ENCODE measurements at regions not wholly inside any gene's neighbourhood (a gene's known extent, or its start where the extent isn't known, plus 50 kb on each side); places are given as distances from the start of the nearest gene placed in this dataset.

DNA sequence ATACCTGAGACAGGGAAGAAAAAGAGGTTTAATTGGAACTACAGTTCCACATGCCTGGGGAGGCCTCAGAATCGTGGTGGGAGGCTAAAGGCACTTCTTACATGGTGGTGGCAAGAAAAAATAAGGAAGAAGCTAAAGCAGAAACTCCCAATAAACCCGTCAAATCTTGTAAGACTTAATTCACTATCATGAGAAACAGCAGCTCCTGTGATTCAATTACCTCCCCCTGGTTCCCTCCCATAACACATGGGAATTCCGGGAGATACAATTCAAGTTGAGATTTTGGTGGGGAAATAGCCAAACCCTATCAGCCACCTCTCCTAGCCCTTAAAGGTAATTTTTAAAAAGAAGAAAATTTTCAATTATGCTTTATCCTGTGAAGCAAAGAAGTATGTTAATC is 728.8 kb downstream of the RNF144A start:
- no peak for ATAC-seq
- TF ChIP-seq RNF2 (IDR thresholded peaks at IDR 0.05; ENCODE audit: borderline replicate concordance, low read depth): no peak
- no peak for TF ChIP-seq TFCP2L1 (CRISPR knock-in tag; IDR thresholded peaks at IDR 0.05)
- TF ChIP-seq RCOR1 (IDR thresholded peaks at IDR 0.05; ENCODE audit: low read depth, low read length): no peak
- no peak for TF ChIP-seq ZFP36 (IDR thresholded peaks at IDR 0.05; ENCODE audit: borderline replicate concordance, partially characterized antibody)
- no peak for TF ChIP-seq FOXS1 (CRISPR knock-in tag; IDR thresholded peaks at IDR 0.05)
- no peak for TF ChIP-seq EP300 (IDR thresholded peaks at IDR 0.05)
- no peak for TF ChIP-seq MYC (IDR thresholded peaks at IDR 0.05; ENCODE audit: borderline replicate concordance, low read length)
- no peak for TF ChIP-seq NR3C1 (IDR thresholded peaks at IDR 0.05)
- FAIRE-seq: no peak
- Histone ChIP-seq H3K4me2 (no peak overlapping the region), H3K27ac (no peak overlapping the region), H3K9me3 (peaks cover 11% of the 10 kb centered on the region), H3K4me1 (no peaks in the 10 kb centered on the region), H3K4me3 (no peak overlapping the region)
- 20% methylated on average over 3 of the region's 3 CpGs for WGBS (ENCODE audit: missing lambda C conversion rate)
- CTCF ChIA-PET: interaction anchor here (1.4 to 1.9 kb wide), 2 partner anchors 22 to 26 kb away, joined by 3 to 9 read pairs; no protein-coding TSS in a partner anchor
- DNase-seq (ENCODE audit: low read depth in 1 of 2, low spot score in 1 of 2): no peak
- POLR2A ChIA-PET: no interaction called here

DNA sequence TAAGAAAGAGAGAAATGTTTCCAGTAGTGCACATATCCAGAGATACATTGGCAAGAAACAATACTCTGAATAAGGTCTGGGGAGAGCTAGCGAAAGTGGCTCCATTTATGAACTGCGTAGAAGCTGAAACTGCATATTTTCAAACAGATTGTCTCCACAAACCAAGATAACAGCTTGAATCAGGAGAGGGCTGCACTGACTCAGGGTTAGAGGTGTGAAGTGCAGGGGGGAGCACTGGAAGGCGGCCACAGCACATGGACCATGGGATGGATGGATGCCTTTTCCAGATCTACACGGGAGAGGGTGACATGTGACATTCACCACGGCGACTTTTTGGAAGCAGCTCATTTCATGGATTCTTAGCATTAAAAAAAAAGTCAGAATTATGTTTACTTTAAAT is 729.4 kb downstream of the RNF144A start:
- WGBS (ENCODE audit: missing lambda C conversion rate): 20% methylated on average over 6 of the region's 6 CpGs
- no peak for FAIRE-seq
- TF ChIP-seq FOSB (CRISPR knock-in tag; IDR thresholded peaks at IDR 0.05) (no peak), EHF (CRISPR knock-in tag; IDR thresholded peaks at IDR 0.05) (no peak), MAFK (IDR thresholded peaks at IDR 0.05; ENCODE audit: partially characterized antibody) (no peak), HOXA7 (CRISPR knock-in tag; IDR thresholded peaks at IDR 0.05) (no peak), JUNB (IDR thresholded peaks at IDR 0.05) (no peak), CHD2 (IDR thresholded peaks at IDR 0.05; ENCODE audit: low read length, partially characterized antibody) (no peak), KDM5A (IDR thresholded peaks at IDR 0.05) (no peak)
- TF ChIP-seq, protein P1, sequence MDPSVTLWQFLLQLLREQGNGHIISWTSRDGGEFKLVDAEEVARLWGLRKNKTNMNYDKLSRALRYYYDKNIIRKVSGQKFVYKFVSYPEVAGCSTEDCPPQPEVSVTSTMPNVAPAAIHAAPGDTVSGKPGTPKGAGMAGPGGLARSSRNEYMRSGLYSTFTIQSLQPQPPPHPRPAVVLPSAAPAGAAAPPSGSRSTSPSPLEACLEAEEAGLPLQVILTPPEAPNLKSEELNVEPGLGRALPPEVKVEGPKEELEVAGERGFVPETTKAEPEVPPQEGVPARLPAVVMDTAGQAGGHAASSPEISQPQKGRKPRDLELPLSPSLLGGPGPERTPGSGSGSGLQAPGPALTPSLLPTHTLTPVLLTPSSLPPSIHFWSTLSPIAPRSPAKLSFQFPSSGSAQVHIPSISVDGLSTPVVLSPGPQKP (IDR thresholded peaks at IDR 0.05; ENCODE audit: low read depth, low read length): no peak
- TF ChIP-seq, protein P2, sequence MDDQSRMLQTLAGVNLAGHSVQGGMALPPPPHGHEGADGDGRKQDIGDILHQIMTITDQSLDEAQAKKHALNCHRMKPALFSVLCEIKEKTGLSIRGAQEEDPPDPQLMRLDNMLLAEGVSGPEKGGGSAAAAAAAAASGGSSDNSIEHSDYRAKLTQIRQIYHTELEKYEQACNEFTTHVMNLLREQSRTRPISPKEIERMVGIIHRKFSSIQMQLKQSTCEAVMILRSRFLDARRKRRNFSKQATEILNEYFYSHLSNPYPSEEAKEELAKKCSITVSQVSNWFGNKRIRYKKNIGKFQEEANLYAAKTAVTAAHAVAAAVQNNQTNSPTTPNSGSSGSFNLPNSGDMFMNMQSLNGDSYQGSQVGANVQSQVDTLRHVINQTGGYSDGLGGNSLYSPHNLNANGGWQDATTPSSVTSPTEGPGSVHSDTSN (IDR thresholded peaks at IDR 0.05): no peak
- POLR2A ChIA-PET: no interaction called here
- no peak for DNase-seq (ENCODE audit: low read depth in 1 of 2, low spot score in 1 of 2)
- Histone ChIP-seq H3K4me2 (no peak overlapping the region), H3K27ac (no peak overlapping the region), H3K4me3 (no peak overlapping the region), H3K9me3 (peaks cover 4% of the 10 kb centered on the region), H3K4me1 (no peaks in the 10 kb centered on the region)
- CTCF ChIA-PET: interaction anchor here (0.6 to 1.9 kb wide), 2 partner anchors 25 to 65 kb away, joined by 3 to 9 read pairs; no protein-coding TSS in a partner anchor
- ATAC-seq: no peak

DNA sequence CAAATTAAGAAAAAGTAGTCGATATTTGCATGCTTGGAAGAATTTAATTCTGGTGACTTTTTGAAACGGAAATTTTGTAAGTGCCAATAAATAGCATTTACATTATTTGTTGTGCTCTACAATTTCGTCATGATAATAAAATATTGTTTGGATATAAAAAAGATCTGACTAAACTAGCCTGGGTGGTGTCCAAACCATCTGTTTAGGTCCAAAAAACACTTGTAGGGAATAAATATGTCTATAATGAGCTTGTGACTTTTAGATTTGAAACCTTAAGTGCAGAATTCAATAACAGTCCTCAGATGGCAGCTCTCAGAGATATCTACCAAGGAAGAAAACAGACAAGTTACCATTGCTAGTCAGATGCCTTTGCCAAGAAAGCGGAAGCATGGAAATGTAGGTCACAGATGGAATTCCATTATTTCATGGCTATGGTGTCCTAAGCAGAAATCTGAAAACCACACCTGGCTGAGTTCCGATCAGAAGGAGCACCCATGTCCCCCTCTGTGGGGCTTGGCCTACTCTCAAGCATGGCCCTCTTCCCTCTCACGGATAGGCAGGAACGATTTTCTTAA is 731.1 kb downstream of the RNF144A start:
- no peak for ATAC-seq
- ChIA-PET POLR2A (no interaction called here), CTCF (no interaction called here)
- no peaks in the 10 kb centered on the region for H3K4me1 ChIP-seq
- FAIRE-seq: no peak
- TF ChIP-seq ZSCAN20 (CRISPR knock-in tag; IDR thresholded peaks at IDR 0.05) (no peak), EHF (CRISPR knock-in tag; IDR thresholded peaks at IDR 0.05) (no peak), GATA3 (IDR thresholded peaks at IDR 0.05; ENCODE audit: borderline replicate concordance) (no peak), TP53 (CRISPR knock-in tag; IDR thresholded peaks at IDR 0.05) (no peak), RARB (CRISPR knock-in tag; IDR thresholded peaks at IDR 0.05) (no peak)
- 21% methylated on average over 7 of the region's 7 CpGs for WGBS (ENCODE audit: missing lambda C conversion rate)
- no peak overlapping the region for H3K4me2 ChIP-seq
- no peak for DNase-seq (ENCODE audit: low read depth in 1 of 2, low spot score in 1 of 2)
- no peak overlapping the region for H3K4me3 ChIP-seq
- H3K9me3 ChIP-seq: no peaks in the 10 kb centered on the region
- no peak overlapping the region for H3K27ac ChIP-seq
